ENCODE measurements at regions not wholly inside any gene's neighbourhood (a gene's known extent, or its start where the extent isn't known, plus 50 kb on each side); places are given as distances from the start of the nearest gene placed in this dataset.
A peak's percentile ranks its signal among the peaks of the same experiment; 100 is the strongest.

DNA sequence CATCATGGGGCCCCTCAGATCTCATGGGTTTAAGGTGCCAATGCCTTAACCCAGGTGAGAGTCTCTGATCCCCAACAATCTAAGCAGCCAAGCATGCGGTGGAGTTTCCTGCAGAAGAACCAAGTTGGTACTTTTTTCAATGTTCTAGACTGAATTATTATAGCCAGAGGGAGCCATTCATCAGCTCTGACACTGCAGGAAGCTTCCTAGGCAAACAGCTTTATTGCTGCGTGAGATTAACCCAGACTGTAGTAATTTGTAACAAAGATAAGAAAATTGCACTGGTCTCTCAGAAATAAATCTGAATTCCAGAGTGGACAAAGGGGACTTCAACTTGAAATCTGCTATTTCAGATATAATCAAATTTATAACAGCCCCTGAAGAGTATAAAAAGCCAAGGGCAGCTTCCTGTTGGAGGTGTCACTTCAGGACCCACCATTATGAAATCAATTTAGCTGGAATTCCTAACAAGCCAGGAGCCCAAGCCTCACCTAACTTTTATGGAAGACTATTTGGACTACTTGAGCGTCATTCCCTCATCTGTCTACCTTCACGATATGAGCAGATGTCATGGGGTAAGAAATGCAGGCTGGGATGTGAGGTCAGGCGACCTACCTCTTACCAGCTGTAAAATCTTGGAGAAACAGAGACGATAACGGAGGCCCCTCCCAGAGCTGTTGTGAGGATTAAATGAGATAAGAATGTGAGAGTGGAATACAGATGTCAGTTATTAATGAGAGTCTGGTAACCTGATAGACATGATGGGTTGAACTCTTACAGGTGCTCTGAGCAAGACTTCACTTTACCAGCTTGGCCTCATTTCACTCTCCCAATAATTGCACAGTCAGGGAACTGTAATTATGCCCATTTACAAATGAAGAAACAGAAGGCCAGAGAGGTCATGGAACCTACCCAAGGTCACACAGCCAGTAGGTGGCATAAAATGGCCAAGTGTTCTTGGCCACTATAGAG is 135.1 kb downstream of the RRAGC start:
- Histone ChIP-seq H3K36me3 (ENCODE audit: control insufficient read depth in 2 of 2, extremely low read depth in 1 of 2, insufficient read depth in 2 of 2, low read length in 2 of 2) (no peaks in the 10 kb centered on the region), H4K20me1 (replicated peaks; ENCODE audit: control insufficient read depth, extremely low read depth, insufficient read depth, low read length) (no peaks in the 10 kb centered on the region), H3K27ac (ENCODE audit: insufficient read depth, low read depth, low read length) (no peak overlapping the region), H2AFZ (ENCODE audit: low read depth, low read length) (no peak overlapping the region), H3K4me3 (replicated peaks in 1 of 3; ENCODE audit: insufficient read depth in 1 of 3, low read depth in 1 of 3, low read length in 3 of 3) (no peak overlapping the region), H3K9me1 (replicated peaks; ENCODE audit: control insufficient read depth, extremely low read depth, insufficient read depth, low read length) (no peaks in the 10 kb centered on the region), H3K9ac (replicated peaks; ENCODE audit: extremely low read depth, insufficient read depth, low read length) (no peak overlapping the region), H3K4me1 (ENCODE audit: control insufficient read depth, extremely low read depth, insufficient read depth, low read length) (peaks cover 18% of the 10 kb centered on the region), H3K4me2 (ENCODE audit: insufficient read depth, low read length) (no peak overlapping the region), H3K9me3 (replicated peaks; ENCODE audit: control insufficient read depth, insufficient read depth, low read length) (no peaks in the 10 kb centered on the region), H3K27me3 (ENCODE audit: control insufficient read depth in 2 of 2, insufficient read depth in 2 of 2, low read length in 2 of 2) (peaks cover 3 to 18% of the 10 kb centered on the region in 2 experiments), H3K79me2 (ENCODE audit: control insufficient read depth, insufficient read depth, low read length) (no peaks in the 10 kb centered on the region)
- ChIA-PET CTCF (no interaction called here), POLR2A (no interaction called here)
- TF ChIP-seq POLR2AphosphoS5 (IDR thresholded peaks at IDR 0.05; ENCODE audit: insufficient read depth, low read depth, low read length) (no peak), MYC (IDR thresholded peaks at IDR 0.05; ENCODE audit: low read depth, low read length) (no peak), POLR2A (IDR thresholded peaks at IDR 0.05; ENCODE audit: low read depth, low read length) (no peak), FOS (IDR thresholded peaks at IDR 0.05; ENCODE audit: borderline replicate concordance, insufficient read depth, low read length) (no peak), EZH2 (IDR thresholded peaks at IDR 0.05; ENCODE audit: borderline replicate concordance, low read depth, low read length, severe bottlenecking) (no peak)
- TF ChIP-seq, protein P1, sequence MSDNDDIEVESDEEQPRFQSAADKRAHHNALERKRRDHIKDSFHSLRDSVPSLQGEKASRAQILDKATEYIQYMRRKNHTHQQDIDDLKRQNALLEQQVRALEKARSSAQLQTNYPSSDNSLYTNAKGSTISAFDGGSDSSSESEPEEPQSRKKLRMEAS (IDR thresholded peaks at IDR 0.05; ENCODE audit: insufficient read depth, insufficient read length), result no peak
- TF ChIP-seq, protein P2, sequence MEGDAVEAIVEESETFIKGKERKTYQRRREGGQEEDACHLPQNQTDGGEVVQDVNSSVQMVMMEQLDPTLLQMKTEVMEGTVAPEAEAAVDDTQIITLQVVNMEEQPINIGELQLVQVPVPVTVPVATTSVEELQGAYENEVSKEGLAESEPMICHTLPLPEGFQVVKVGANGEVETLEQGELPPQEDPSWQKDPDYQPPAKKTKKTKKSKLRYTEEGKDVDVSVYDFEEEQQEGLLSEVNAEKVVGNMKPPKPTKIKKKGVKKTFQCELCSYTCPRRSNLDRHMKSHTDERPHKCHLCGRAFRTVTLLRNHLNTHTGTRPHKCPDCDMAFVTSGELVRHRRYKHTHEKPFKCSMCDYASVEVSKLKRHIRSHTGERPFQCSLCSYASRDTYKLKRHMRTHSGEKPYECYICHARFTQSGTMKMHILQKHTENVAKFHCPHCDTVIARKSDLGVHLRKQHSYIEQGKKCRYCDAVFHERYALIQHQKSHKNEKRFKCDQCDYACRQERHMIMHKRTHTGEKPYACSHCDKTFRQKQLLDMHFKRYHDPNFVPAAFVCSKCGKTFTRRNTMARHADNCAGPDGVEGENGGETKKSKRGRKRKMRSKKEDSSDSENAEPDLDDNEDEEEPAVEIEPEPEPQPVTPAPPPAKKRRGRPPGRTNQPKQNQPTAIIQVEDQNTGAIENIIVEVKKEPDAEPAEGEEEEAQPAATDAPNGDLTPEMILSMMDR (IDR thresholded peaks at IDR 0.05; ENCODE audit: extremely low read depth in 1 of 2, insufficient read depth in 1 of 2, low read depth in 1 of 2, low read length in 2 of 2), result no peak
- no peak for FAIRE-seq
- intact Hi-C loops (cut with micrococcal nuclease), result loop anchor here (5.0 kb wide), 3 partner anchors 63 to 697 kb away; no protein-coding TSS in a partner anchor
- dilution Hi-C loops (cut with MboI; ENCODE audit: extremely low pct_ligation_motif_present, low sequenced_read_pairs), result no loop called here
- DNase-seq (ENCODE audit: low read depth, low spot score), result peak; percentile 67
- BruUV-seq (replicated peaks), result no TSS peak
